IMR-90 (cell line): ENCODE measurements at regions not wholly inside any gene's neighbourhood (a gene's known extent, or its start where the extent isn't known, plus 50 kb on each side); places are given as distances from the start of the nearest gene placed in this dataset.

ENCODE experiments used
- POLR2A ChIP-seq: IDR thresholded peaks from 2 replicates; pipeline ENCODE4 v1.6.1; 2012; ENCODE audit warnings: mild to moderate bottlenecking, low read depth, low read length
- RAD21 ChIP-seq: IDR thresholded peaks from 2 replicates; pipeline ENCODE4 v1.6.1; 2012; ENCODE audit warnings: low read length, improper control_type of control experiment
- SMC3 ChIP-seq: fragments of 150-350 bp; IDR thresholded peaks from 2 replicates; pipeline ENCODE4 v1.6.1; 2016; ENCODE audit warnings: low read depth, mild to moderate bottlenecking, antibody characterized with exemption, low read length, moderate library complexity
- TF ChIP-seq, protein P1 (sequence below): conservative IDR thresholded peaks from 2 replicates; pipeline ENCODE4 v1.5.1; 2012; ENCODE audit warnings: mild to moderate bottlenecking, low read depth, low read length, improper control_type of control experiment

DNA sequence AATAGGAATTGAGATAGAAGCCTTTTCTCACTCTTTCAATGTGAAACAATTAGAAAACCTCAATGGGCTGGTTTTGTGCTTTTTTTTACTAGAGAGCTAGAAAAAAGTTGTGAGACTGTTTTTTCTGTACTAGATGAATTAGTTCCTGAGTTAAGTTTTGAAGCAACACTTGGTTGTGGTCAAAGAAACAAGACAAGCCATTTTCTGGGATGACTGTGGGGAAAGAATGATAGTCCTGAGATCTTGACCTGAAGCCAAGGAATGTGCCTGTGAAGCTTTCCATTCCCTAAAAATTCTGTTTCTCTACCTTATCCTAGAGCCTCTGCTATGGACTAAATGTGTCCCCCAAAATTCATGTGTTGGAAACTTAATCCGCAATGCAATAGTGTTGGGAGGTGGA is 157.8 kb upstream of the TLL1 start:
- TF ChIP-seq, protein P1, sequence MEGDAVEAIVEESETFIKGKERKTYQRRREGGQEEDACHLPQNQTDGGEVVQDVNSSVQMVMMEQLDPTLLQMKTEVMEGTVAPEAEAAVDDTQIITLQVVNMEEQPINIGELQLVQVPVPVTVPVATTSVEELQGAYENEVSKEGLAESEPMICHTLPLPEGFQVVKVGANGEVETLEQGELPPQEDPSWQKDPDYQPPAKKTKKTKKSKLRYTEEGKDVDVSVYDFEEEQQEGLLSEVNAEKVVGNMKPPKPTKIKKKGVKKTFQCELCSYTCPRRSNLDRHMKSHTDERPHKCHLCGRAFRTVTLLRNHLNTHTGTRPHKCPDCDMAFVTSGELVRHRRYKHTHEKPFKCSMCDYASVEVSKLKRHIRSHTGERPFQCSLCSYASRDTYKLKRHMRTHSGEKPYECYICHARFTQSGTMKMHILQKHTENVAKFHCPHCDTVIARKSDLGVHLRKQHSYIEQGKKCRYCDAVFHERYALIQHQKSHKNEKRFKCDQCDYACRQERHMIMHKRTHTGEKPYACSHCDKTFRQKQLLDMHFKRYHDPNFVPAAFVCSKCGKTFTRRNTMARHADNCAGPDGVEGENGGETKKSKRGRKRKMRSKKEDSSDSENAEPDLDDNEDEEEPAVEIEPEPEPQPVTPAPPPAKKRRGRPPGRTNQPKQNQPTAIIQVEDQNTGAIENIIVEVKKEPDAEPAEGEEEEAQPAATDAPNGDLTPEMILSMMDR = no peak
- no peak for TF ChIP-seq SMC3
- no peak for TF ChIP-seq POLR2A
- no peak for TF ChIP-seq RAD21
